ENCODE measurements at regions not wholly inside any gene's neighbourhood (a gene's known extent, or its start where the extent isn't known, plus 50 kb on each side); places are given as distances from the start of the nearest gene placed in this dataset.

GRCh38 chr2:16112972-16113560 is 172.7 kb downstream of the MYCN start:
- DNase-seq (ENCODE audit: low spot score): no peak

DNA sequence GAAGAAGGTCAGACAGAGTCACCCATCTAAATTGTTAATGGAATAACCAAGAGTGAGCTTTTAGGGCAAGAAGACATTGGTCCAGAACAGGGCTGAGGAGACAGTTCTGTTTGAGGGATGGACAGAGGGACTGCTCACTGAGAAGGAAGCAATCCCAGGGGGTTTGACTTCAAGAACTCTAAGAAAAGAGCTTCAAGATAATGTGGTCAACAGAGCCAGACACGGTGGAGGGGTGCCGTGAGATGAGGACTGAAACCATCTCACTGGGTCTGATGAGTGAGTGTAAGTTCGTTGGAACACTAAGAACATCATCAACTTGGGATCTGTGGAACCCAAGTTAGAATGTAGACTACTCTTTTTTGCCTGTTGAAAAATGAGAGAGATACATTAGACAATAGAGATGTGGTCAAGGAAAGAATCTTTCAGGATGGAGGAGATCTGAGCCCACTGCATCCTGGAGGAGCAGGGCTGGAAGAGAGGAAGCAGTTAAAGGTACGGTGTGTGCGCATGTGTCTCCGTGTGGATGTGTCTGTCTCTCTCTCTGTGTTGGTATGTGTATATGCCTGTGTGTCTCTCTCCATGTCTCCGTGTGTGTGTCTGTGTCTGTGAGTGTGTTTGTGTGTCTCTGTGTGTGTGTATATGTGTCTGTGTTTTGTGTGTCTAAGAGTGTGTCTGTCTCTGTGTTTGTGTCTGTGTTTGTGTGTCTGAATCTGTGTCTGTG is 172.1 kb downstream of the MYCN start:
- peak; percentile 100 for DNase-seq (ENCODE audit: low spot score)

DNA sequence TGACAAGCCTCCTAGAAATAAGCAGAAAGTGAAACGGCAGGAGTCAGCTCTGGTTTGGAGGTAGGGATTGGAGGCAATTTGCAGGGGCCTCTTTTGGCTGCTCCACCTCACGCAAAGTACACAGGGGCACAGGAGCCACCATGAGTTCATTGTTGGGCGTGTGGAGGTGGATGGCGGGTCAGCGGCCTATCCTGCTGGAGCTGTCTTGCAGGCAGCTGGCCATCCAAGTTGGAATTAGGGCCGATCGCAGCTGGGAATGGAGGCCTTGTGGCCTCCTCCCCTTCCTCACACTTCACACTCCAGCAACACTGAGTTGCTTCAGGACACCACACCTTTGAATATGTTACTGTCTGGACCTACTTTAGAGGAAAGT is 171.5 kb downstream of the MYCN start:
- DNase-seq (ENCODE audit: low spot score): no peak

- peak; percentile 98 for DNase-seq (ENCODE audit: low spot score)
Measured at GRCh38 chr2:16109821-16110310, 169.5 kb downstream of the MYCN start.

GRCh38 chr2:16109368-16109820 is 169.0 kb downstream of the MYCN start:
- DNase-seq (ENCODE audit: low spot score): peak; percentile 98

- peak; percentile 96 for DNase-seq (ENCODE audit: low spot score)
Measured at GRCh38 chr2:16107246-16107645, 166.9 kb downstream of the MYCN start.

DNA sequence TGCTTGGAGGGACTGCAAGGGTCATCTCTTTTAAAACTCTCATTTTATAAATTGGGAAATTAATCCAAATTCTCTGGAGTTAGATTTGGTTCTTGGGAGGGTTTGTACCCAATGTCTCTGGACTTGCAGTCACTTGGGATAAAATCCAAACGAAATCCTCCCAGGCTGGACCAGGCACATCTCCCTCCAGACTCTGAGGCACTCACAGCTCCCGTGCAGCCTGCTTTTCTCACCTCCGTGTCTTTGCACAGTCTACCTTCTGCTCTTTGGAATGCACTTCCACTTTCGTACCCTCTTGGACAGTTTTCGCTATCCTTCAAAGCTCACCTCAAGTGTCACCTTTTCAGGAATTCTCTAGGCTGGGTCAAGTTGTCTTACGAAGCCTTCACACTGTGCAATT is 166.3 kb downstream of the MYCN start:
- no peak for DNase-seq (ENCODE audit: low spot score)

DNA sequence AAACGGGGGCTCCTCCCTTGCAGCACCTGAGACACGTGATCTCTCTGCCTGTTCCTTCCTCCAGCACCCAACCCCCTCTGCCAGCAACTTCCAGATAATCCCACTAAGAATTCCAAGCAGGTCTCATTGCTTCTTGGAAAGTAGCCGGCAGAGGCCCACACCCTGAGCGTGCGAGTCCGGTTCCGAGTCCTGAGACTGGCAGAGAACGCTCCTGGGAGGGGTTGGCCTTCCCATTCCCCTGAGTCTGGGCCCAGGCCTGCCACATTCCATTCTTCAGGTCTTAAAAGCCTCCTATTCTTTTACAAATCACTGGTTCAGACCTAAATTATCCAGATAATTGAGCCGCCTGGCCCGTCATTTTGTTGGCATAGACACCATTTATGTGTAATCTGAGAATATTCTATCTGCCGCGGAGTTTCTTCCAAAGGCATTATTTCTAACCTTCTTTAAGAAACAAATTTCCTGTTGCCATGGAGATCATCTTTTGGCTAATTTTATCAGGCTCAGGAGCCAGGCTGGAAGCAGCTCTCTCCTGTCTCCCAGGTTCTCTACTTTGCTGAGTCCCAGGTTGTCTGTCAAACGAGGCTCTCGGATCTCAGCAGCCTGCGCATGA is 165.4 kb downstream of the MYCN start:
- DNase-seq (ENCODE audit: low spot score): no peak

- no peak for DNase-seq (ENCODE audit: low spot score)
Measured at GRCh38 chr2:16104949-16105668, 164.8 kb downstream of the MYCN start.

- DNase-seq (ENCODE audit: low spot score): peak; percentile 98
Measured at GRCh38 chr2:16104315-16104948, 164.1 kb downstream of the MYCN start.

DNA sequence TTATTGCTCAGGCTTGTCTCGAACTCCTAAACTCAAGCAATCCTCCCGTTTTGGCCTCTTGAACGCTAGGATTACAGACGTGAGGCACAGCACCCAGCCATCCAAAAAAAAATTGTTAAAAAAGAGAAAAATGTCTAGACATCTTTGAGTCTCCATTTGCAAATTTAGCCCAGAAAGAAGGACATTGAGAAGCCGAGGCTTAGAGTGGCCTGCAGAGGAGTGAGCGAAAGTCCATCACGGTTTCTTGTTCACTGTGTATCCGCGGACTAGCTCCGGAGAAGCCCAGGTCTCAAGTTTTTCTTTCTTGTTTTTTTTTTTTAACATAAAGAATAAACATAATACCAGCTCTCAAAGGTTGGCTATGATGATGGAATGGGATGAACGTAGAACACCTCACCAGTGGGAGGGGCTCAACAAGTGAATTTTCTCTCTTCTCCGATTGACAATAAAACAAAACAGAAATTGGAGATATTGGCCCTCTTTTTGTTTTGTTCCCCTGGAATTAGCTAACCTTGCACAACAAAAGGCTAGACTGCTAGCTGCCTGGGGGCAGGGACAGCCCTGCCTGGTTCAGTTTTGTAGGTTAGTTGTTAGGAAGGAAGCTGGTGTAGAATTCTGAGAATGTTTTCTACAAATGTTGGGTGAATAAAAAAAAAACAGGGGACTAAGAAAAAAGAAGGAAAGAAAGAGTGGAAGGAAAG is 163.4 kb downstream of the MYCN start:
- peak; percentile 97 for DNase-seq (ENCODE audit: low spot score)

- DNase-seq (ENCODE audit: low spot score): peak; percentile 98
Measured at GRCh38 chr2:16102976-16103380, 162.6 kb downstream of the MYCN start.

- peak; percentile 98 for DNase-seq (ENCODE audit: low spot score)
Measured at GRCh38 chr2:16102358-16102975, 162.1 kb downstream of the MYCN start.

GRCh38 chr2:16101196-16101595 is 160.8 kb downstream of the MYCN start:
- DNase-seq (ENCODE audit: low spot score): no peak

GRCh38 chr2:16100006-16100405 is 159.7 kb downstream of the MYCN start:
- DNase-seq (ENCODE audit: low spot score): no peak

DNA sequence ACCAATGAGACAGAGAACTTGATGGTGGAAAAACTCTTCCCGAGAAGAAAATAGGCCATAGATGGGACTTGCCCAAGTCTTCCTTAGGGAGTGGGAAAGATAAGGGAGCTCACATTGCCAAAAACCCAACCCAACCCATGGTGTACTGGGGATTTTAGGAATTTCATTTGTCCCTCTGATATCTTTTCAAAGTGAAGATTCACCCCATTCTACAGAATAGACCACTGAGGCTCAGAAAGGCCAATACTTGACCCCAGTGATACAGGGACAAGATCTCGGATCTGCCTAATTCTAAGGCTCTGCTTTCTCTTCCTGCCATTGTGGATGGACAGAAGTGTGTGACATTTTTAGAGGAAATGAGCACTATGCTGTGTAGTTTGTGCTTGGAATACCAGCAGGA is 159.0 kb downstream of the MYCN start:
- peak; percentile 97 for DNase-seq (ENCODE audit: low spot score)

DNA sequence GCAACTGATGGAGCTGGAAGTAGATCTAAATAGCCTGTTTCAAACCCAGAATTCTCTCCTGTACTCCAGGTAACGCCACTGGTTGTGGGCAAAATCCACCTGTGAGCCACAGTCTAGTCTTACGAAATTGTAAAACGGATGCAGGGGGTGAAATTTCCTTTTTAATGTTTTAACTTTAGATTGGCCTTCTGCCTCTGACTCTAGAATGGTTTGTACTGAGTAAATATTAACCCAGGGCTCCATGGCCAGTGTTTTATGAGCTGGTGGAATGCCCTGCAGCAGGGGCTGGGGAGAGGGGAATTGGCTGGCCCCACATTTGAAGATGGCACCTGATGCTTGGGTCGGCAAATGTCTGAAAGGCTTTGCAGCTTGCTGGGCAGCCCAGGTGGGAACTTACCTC is 156.6 kb downstream of the MYCN start:
- no peak for DNase-seq (ENCODE audit: low spot score)

DNA sequence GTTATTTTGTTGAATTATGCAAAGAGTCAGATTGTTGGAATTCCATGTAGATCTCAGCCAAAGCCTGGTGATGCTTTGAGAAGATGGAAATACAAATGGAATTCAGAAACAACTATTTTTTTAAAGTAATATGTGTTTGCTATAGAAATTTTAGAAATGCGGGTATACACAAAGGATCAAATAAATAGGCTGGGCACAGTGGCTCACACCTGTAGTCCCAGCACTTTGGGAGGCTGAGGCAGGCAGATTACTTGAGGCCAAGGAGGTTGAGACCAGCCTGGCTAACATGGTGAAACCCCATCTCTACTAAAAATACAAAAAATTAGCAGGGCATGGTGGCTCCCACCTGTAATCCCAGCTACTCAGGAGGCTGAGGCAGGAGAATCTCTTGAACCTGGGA is 155.1 kb downstream of the MYCN start:
- DNase-seq (ENCODE audit: low spot score): peak; percentile 96

GRCh38 chr2:16094811-16095210 is 154.5 kb downstream of the MYCN start:
- DNase-seq (ENCODE audit: low spot score): no peak
